ENCODE measurements at regions not wholly inside any gene's neighbourhood (a gene's known extent, or its start where the extent isn't known, plus 50 kb on each side); places are given as distances from the start of the nearest gene placed in this dataset.

GRCh38 chr12:127760357-127760756 lies 506.6 kb upstream of the TMEM132C start:
- in situ Hi-C loops (cut with MboI; ENCODE audit: low pct_unique_long_range_greater_than_20kb, low sequenced_read_pairs, unreplicated experiment) = no loop called here
- no peak for DNase-seq (ENCODE audit: low spot score)
- TF ChIP-seq CTCF (IDR thresholded peaks at IDR 0.05; ENCODE audit: extremely low read depth, insufficient read depth, missing control alignments) = no peak

- no peak for TF ChIP-seq CTCF (IDR thresholded peaks at IDR 0.05; ENCODE audit: extremely low read depth, insufficient read depth, missing control alignments)
- in situ Hi-C loops (cut with MboI; ENCODE audit: low pct_unique_long_range_greater_than_20kb, low sequenced_read_pairs, unreplicated experiment) = no loop called here
- DNase-seq (ENCODE audit: low spot score) = no peak
Observed at GRCh38 chr12:127760996-127761395, 506.0 kb upstream of the TMEM132C start.

GRCh38 chr12:127761880-127762279 lies 505.1 kb upstream of the TMEM132C start:
- DNase-seq (ENCODE audit: low spot score) = no peak
- TF ChIP-seq CTCF (IDR thresholded peaks at IDR 0.05; ENCODE audit: extremely low read depth, insufficient read depth, missing control alignments) = no peak
- in situ Hi-C loops (cut with MboI; ENCODE audit: low pct_unique_long_range_greater_than_20kb, low sequenced_read_pairs, unreplicated experiment) = no loop called here

- in situ Hi-C loops (cut with MboI; ENCODE audit: low pct_unique_long_range_greater_than_20kb, low sequenced_read_pairs, unreplicated experiment) = no loop called here
- TF ChIP-seq CTCF (IDR thresholded peaks at IDR 0.05; ENCODE audit: extremely low read depth, insufficient read depth, missing control alignments) = no peak
- DNase-seq (ENCODE audit: low spot score) = no peak
Observed at GRCh38 chr12:127767656-127768055, 499.3 kb upstream of the TMEM132C start.

GRCh38 chr12:127770118-127770517 lies 496.9 kb upstream of the TMEM132C start:
- in situ Hi-C loops (cut with MboI; ENCODE audit: low pct_unique_long_range_greater_than_20kb, low sequenced_read_pairs, unreplicated experiment) = no loop called here
- TF ChIP-seq CTCF (IDR thresholded peaks at IDR 0.05; ENCODE audit: extremely low read depth, insufficient read depth, missing control alignments) = no peak
- no peak for DNase-seq (ENCODE audit: low spot score)

- in situ Hi-C loops (cut with MboI; ENCODE audit: low pct_unique_long_range_greater_than_20kb, low sequenced_read_pairs, unreplicated experiment) = no loop called here
- TF ChIP-seq CTCF (IDR thresholded peaks at IDR 0.05; ENCODE audit: extremely low read depth, insufficient read depth, missing control alignments) = no peak
- no peak for DNase-seq (ENCODE audit: low spot score)
Observed at GRCh38 chr12:127771546-127771945, 495.4 kb upstream of the TMEM132C start.

GRCh38 chr12:127773520-127773919 lies 493.4 kb upstream of the TMEM132C start:
- no peak for DNase-seq (ENCODE audit: low spot score)
- in situ Hi-C loops (cut with MboI; ENCODE audit: low pct_unique_long_range_greater_than_20kb, low sequenced_read_pairs, unreplicated experiment) = no loop called here
- TF ChIP-seq CTCF (IDR thresholded peaks at IDR 0.05; ENCODE audit: extremely low read depth, insufficient read depth, missing control alignments) = no peak

Data from GM13977 (cell line).